GM23338 (cell line): ENCODE measurements at regions not wholly inside any gene's neighbourhood (a gene's known extent, or its start where the extent isn't known, plus 50 kb on each side); places are given as distances from the start of the nearest gene placed in this dataset.

ENCODE experiments used
- ATAC-seq: fragments of 200-7000 bp; cut with Tn5 transposase; 3 replicates; pipeline ENCODE4 v1.9.1; 2020
- DNase-seq: peaks from one replicate; pipeline ENCODE4 v3.0.0-alpha.2; 2015; ENCODE audit warnings: low spot score
- H2AFZ ChIP-seq: fragments of 200-600 bp; sonication (generic); 2 replicates; pipeline ENCODE4 v1.8.0; 2016; ENCODE audit warnings: antibody characterized with exemption, mild to moderate bottlenecking, moderate library complexity
- H3F3A ChIP-seq: fragments of 200-600 bp; sonication (generic); replicated peaks from 2 replicates; pipeline ENCODE4 v1.8.0; 2017; ENCODE audit warnings: antibody characterized with exemption, mixed run types, low read depth
- H3K27ac ChIP-seq: fragments of 200-600 bp; sonication (generic); 2 replicates; pipeline ENCODE4 v1.6.1; 2016; ENCODE audit warnings: low read depth
- H3K27me3 ChIP-seq: fragments of 200-600 bp; sonication (generic); 2 replicates; pipeline ENCODE4 v1.8.0; 2016; ENCODE audit warnings: mild to moderate bottlenecking, mixed run types, moderate library complexity; ENCODE audit not compliant: insufficient read depth
- H3K36me3 ChIP-seq: fragments of 200-600 bp; sonication (generic); 2 replicates; pipeline ENCODE4 v1.8.0; 2016; ENCODE audit warnings: mild to moderate bottlenecking; ENCODE audit not compliant: insufficient read depth
- H3K4me1 ChIP-seq: fragments of 200-600 bp; sonication (generic); 2 replicates; pipeline ENCODE4 v1.8.0; 2016; ENCODE audit warnings: mild to moderate bottlenecking, moderate library complexity; ENCODE audit not compliant: insufficient read depth
- H3K4me2 ChIP-seq: fragments of 200-600 bp; sonication (generic); 2 replicates; pipeline ENCODE4 v1.7.1; 2017; ENCODE audit warnings: mixed run types
- H3K4me3 ChIP-seq: fragments of 200-600 bp; sonication (generic); 2 replicates; pipeline ENCODE4 v1.6.1; 2016; ENCODE audit warnings: mixed run types
- H3K79me2 ChIP-seq: fragments of 200-600 bp; sonication (generic); replicated peaks from 2 replicates; pipeline ENCODE4 v1.8.0; 2017; ENCODE audit warnings: mild to moderate bottlenecking; ENCODE audit not compliant: insufficient read depth
- H3K9me2 ChIP-seq: fragments of 200-600 bp; sonication (generic); 2 replicates; pipeline ENCODE4 v1.8.0; 2017; ENCODE audit not compliant: insufficient read depth
- H4K20me1 ChIP-seq: fragments of 200-600 bp; sonication (generic); replicated peaks from 2 replicates; pipeline ENCODE4 v1.8.0; 2017; ENCODE audit warnings: mild to moderate bottlenecking; ENCODE audit not compliant: insufficient read depth
- H3K27ac Mint-ChIP-seq: 2 replicates; pipeline ENCODE4 v1.8.0; 2020; ENCODE audit warnings: inconsistent platforms, mild to moderate bottlenecking, moderate library complexity, mixed read lengths
- H3K27me3 Mint-ChIP-seq: 3 replicates; pipeline ENCODE4 v1.8.0; 2022; ENCODE audit warnings: low read depth, mild to moderate bottlenecking, moderate library complexity, mixed read lengths, inconsistent platforms; ENCODE audit not compliant: insufficient read depth, poor library complexity
- H3K36me3 Mint-ChIP-seq: 3 replicates; pipeline ENCODE4 v1.8.0; 2021; ENCODE audit warnings: low read depth, mild to moderate bottlenecking, inconsistent platforms, moderate library complexity, mixed read lengths
- H3K4me1 Mint-ChIP-seq: 3 replicates; pipeline ENCODE4 v1.8.0; 2020; ENCODE audit warnings: mild to moderate bottlenecking, inconsistent platforms, mixed read lengths
- H3K4me3 Mint-ChIP-seq: 3 replicates; pipeline ENCODE4 v1.8.0; 2021; ENCODE audit warnings: moderate library complexity, mild to moderate bottlenecking, inconsistent platforms, mixed read lengths
- H3K9me3 Mint-ChIP-seq: 3 replicates; pipeline ENCODE4 v1.8.0; 2020; ENCODE audit warnings: moderate library complexity, mild to moderate bottlenecking, inconsistent platforms, mixed read lengths
- EZH2phosphoT487 ChIP-seq: fragments of 200-600 bp; sonication (generic); IDR thresholded peaks from one replicate; pipeline ENCODE4 v1.8.1; 2018; ENCODE audit warnings: antibody characterized with exemption; ENCODE audit not compliant: unreplicated experiment
- JUNB ChIP-seq: IDR thresholded peaks from one replicate; pipeline ENCODE4 v1.6.1; 2016; ENCODE audit warnings: antibody characterized with exemption; ENCODE audit not compliant: unreplicated experiment
- NANOG ChIP-seq: IDR thresholded peaks from 2 replicates; pipeline ENCODE4 v1.6.1; 2016; ENCODE audit warnings: antibody characterized with exemption, borderline replicate concordance
- POLR2AphosphoS5 ChIP-seq: IDR thresholded peaks from 2 replicates; pipeline ENCODE4 v1.6.1; 2016; ENCODE audit warnings: antibody characterized with exemption, low read depth
- STAT1 ChIP-seq: IDR thresholded peaks from one replicate; pipeline ENCODE4 v1.6.1; 2016; ENCODE audit warnings: antibody characterized with exemption; ENCODE audit not compliant: unreplicated experiment
- ZNF114 ChIP-seq: fragments of 250-450 bp; sonication (Bioruptor Pico); IDR thresholded peaks from 2 replicates; pipeline ENCODE4 v1.5.0; 2020; ENCODE audit warnings: mild to moderate bottlenecking, moderate library complexity
- ZNF331 ChIP-seq: fragments of 250-450 bp; sonication (Bioruptor Pico); IDR thresholded peaks from 2 replicates; pipeline ENCODE4 v1.5.0; 2020; ENCODE audit warnings: low read depth, mild to moderate bottlenecking, moderate library complexity
- TF ChIP-seq, protein P1 (sequence below): fragments of 250-450 bp; sonication (Bioruptor Pico); IDR thresholded peaks from 2 replicates; pipeline ENCODE4 v1.5.0; 2020; ENCODE audit warnings: mild to moderate bottlenecking, moderate library complexity
- TF ChIP-seq, protein P2 (sequence below): IDR thresholded peaks from 2 replicates; pipeline ENCODE4 v1.6.1; 2016; ENCODE audit warnings: antibody characterized with exemption
- TF ChIP-seq, protein P3 (sequence below), 2 experiments: fragments of 200-600 bp in 1 of 2; sonication (generic) in 1 of 2; conservative IDR thresholded peaks; 2 replicates each; pipeline versions ENCODE4 v1.5.1 to v1.6.1; 2016 to 2017; ENCODE audit warnings: antibody characterized with exemption in 2 of 2, low read depth in 2 of 2, mild to moderate bottlenecking in 2 of 2, moderate library complexity in 1 of 2
- TF ChIP-seq, protein P4 (sequence below): IDR thresholded peaks from one replicate; pipeline ENCODE4 v1.6.1; 2018; ENCODE audit warnings: antibody characterized with exemption; ENCODE audit not compliant: unreplicated experiment

DNA sequence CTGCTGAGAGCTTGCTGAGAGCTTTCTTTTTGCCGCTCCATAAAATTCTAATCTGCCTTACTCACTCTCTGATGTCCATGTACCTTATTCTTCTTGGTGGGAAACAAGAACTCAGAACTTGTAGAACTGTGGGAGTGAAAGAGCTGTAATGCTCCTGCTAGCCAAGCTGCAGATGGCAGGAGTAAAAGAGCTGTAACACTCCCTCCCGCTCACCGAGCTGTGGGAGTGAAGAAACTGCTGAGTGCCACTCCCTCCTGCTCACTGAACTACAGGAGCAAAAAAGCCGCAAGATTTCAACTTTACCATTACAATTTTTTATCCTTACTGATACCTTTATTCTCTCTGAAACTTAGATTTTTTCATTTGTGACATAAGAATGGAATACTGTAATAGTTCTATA lies 199.1 kb downstream of the SI start (continued):
- TF ChIP-seq, protein P1, sequence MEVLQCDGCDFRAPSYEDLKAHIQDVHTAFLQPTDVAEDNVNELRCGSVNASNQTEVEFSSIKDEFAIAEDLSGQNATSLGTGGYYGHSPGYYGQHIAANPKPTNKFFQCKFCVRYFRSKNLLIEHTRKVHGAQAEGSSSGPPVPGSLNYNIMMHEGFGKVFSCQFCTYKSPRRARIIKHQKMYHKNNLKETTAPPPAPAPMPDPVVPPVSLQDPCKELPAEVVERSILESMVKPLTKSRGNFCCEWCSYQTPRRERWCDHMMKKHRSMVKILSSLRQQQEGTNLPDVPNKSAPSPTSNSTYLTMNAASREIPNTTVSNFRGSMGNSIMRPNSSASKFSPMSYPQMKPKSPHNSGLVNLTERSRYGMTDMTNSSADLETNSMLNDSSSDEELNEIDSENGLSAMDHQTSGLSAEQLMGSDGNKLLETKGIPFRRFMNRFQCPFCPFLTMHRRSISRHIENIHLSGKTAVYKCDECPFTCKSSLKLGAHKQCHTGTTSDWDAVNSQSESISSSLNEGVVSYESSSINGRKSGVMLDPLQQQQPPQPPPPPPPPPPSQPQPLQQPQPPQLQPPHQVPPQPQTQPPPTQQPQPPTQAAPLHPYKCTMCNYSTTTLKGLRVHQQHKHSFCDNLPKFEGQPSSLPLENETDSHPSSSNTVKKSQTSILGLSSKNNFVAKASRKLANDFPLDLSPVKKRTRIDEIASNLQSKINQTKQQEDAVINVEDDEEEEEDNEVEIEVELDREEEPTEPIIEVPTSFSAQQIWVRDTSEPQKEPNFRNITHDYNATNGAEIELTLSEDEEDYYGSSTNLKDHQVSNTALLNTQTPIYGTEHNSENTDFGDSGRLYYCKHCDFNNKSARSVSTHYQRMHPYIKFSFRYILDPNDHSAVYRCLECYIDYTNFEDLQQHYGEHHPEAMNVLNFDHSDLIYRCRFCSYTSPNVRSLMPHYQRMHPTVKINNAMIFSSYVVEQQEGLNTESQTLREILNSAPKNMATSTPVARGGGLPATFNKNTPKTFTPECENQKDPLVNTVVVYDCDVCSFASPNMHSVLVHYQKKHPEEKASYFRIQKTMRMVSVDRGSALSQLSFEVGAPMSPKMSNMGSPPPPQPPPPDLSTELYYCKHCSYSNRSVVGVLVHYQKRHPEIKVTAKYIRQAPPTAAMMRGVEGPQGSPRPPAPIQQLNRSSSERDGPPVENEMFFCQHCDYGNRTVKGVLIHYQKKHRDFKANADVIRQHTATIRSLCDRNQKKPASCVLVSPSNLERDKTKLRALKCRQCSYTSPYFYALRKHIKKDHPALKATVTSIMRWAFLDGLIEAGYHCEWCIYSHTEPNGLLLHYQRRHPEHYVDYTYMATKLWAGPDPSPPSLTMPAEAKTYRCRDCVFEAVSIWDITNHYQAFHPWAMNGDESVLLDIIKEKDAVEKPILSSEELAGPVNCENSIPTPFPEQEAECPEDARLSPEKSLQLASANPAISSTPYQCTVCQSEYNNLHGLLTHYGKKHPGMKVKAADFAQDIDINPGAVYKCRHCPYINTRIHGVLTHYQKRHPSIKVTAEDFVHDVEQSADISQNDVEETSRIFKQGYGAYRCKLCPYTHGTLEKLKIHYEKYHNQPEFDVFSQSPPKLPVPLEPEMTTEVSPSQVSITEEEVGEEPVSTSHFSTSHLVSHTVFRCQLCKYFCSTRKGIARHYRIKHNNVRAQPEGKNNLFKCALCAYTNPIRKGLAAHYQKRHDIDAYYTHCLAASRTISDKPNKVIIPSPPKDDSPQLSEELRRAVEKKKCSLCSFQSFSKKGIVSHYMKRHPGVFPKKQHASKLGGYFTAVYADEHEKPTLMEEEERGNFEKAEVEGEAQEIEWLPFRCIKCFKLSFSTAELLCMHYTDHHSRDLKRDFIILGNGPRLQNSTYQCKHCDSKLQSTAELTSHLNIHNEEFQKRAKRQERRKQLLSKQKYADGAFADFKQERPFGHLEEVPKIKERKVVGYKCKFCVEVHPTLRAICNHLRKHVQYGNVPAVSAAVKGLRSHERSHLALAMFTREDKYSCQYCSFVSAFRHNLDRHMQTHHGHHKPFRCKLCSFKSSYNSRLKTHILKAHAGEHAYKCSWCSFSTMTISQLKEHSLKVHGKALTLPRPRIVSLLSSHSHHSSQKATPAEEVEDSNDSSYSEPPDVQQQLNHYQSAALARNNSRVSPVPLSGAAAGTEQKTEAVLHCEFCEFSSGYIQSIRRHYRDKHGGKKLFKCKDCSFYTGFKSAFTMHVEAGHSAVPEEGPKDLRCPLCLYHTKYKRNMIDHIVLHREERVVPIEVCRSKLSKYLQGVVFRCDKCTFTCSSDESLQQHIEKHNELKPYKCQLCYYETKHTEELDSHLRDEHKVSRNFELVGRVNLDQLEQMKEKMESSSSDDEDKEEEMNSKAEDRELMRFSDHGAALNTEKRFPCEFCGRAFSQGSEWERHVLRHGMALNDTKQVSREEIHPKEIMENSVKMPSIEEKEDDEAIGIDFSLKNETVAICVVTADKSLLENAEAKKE, result no peak
- no peak for TF ChIP-seq NANOG
- TF ChIP-seq, protein P2, sequence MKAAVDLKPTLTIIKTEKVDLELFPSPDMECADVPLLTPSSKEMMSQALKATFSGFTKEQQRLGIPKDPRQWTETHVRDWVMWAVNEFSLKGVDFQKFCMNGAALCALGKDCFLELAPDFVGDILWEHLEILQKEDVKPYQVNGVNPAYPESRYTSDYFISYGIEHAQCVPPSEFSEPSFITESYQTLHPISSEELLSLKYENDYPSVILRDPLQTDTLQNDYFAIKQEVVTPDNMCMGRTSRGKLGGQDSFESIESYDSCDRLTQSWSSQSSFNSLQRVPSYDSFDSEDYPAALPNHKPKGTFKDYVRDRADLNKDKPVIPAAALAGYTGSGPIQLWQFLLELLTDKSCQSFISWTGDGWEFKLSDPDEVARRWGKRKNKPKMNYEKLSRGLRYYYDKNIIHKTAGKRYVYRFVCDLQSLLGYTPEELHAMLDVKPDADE, result no peak
- no peak for TF ChIP-seq EZH2phosphoT487
- no peak for TF ChIP-seq ZNF114 (CRISPR knock-in tag)
- no peak for TF ChIP-seq STAT1

DNA sequence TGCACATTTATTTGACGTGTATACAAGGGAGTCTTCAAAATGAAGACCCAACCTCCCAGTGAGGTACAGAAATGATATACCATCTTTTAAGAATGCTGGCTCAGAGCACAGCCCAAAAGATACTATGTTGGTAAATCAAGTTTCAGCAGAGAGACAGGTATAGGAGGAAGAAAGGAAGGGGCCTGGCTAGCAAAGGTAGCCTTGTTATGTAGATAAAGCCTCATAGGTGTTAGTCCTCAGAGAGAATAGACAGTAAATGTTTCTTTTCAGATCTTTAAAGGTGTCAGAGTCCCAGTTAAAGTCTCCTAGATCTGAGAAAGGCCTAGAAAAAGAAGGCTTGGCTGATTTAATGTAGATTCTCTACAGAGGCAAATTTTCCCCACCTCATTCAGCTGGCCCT lies 213.8 kb downstream of the SI start:
- peak; percentile 79 for ATAC-seq
- TF ChIP-seq, protein P3, sequence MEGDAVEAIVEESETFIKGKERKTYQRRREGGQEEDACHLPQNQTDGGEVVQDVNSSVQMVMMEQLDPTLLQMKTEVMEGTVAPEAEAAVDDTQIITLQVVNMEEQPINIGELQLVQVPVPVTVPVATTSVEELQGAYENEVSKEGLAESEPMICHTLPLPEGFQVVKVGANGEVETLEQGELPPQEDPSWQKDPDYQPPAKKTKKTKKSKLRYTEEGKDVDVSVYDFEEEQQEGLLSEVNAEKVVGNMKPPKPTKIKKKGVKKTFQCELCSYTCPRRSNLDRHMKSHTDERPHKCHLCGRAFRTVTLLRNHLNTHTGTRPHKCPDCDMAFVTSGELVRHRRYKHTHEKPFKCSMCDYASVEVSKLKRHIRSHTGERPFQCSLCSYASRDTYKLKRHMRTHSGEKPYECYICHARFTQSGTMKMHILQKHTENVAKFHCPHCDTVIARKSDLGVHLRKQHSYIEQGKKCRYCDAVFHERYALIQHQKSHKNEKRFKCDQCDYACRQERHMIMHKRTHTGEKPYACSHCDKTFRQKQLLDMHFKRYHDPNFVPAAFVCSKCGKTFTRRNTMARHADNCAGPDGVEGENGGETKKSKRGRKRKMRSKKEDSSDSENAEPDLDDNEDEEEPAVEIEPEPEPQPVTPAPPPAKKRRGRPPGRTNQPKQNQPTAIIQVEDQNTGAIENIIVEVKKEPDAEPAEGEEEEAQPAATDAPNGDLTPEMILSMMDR (conservative IDR thresholded peaks at IDR 0.05; ENCODE audit: low read depth in 2 of 2), result no peak
- TF ChIP-seq ZNF114 (CRISPR knock-in tag) (no peak), STAT1 (no peak), EZH2phosphoT487 (no peak), JUNB (no peak), POLR2AphosphoS5 (no peak), ZNF331 (CRISPR knock-in tag) (no peak)
- TF ChIP-seq, protein P2, result no peak
- TF ChIP-seq, protein P4, sequence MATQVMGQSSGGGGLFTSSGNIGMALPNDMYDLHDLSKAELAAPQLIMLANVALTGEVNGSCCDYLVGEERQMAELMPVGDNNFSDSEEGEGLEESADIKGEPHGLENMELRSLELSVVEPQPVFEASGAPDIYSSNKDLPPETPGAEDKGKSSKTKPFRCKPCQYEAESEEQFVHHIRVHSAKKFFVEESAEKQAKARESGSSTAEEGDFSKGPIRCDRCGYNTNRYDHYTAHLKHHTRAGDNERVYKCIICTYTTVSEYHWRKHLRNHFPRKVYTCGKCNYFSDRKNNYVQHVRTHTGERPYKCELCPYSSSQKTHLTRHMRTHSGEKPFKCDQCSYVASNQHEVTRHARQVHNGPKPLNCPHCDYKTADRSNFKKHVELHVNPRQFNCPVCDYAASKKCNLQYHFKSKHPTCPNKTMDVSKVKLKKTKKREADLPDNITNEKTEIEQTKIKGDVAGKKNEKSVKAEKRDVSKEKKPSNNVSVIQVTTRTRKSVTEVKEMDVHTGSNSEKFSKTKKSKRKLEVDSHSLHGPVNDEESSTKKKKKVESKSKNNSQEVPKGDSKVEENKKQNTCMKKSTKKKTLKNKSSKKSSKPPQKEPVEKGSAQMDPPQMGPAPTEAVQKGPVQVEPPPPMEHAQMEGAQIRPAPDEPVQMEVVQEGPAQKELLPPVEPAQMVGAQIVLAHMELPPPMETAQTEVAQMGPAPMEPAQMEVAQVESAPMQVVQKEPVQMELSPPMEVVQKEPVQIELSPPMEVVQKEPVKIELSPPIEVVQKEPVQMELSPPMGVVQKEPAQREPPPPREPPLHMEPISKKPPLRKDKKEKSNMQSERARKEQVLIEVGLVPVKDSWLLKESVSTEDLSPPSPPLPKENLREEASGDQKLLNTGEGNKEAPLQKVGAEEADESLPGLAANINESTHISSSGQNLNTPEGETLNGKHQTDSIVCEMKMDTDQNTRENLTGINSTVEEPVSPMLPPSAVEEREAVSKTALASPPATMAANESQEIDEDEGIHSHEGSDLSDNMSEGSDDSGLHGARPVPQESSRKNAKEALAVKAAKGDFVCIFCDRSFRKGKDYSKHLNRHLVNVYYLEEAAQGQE, result no peak

More for the DNA sequence above, 213.8 kb downstream of the SI start:
- Mint-ChIP-seq H3K36me3 (no peaks in the 10 kb centered on the region; the same call in 2 of the 3 replicates), H3K4me3 (no peak overlapping the region), H3K27me3 (peaks cover 4% of the 10 kb centered on the region), H3K27ac (no peak overlapping the region), H3K4me1 (peaks cover 11% of the 10 kb centered on the region; the same call in 2 of the 3 replicates), H3K9me3 (no peaks in the 10 kb centered on the region)
- no peak overlapping the region for H2AFZ ChIP-seq
- no peaks in the 10 kb centered on the region for H3K36me3 ChIP-seq
- H3K4me1 ChIP-seq, result peaks cover 18% of the 10 kb centered on the region
- peak overlapping the region; percentile 82 for H3K27ac ChIP-seq
- no peak overlapping the region for H3K4me3 ChIP-seq
- 0 out of 2 replicates have a peak, but pooled peaks cover 7% of the 10 kb centered on the region for H3F3A ChIP-seq
- H3K79me2 ChIP-seq, result no peaks in the 10 kb centered on the region
- H3K9me2 ChIP-seq, result peaks cover 17% of the 10 kb centered on the region; the same call in 1 of the 2 replicates
- DNase-seq, result peak; percentile 14
- H4K20me1 ChIP-seq, result no peaks in the 10 kb centered on the region
- no peaks in the 10 kb centered on the region for H3K27me3 ChIP-seq
- H3K4me2 ChIP-seq, result peak overlapping the region; percentile 62
